Stimulated activated effector memory CD8-positive, alpha-beta T cell treated with anti-CD3 and anti-CD28 coated beads, Interleukin-12 subunit alpha, Interleukin-12 subunit beta, amount 100 ng/mL, for 72 hours (primary cell): ENCODE measurements at regions not wholly inside any gene's neighbourhood (a gene's known extent, or its start where the extent isn't known, plus 50 kb on each side); places are given as distances from the start of the nearest gene placed in this dataset.
A peak's percentile ranks its signal among the peaks of the same experiment; 100 is the strongest.
"Not testable (repeated sequence)": the region's sequence is repeated elsewhere in the genome, so short reads cannot be mapped to it uniquely, and the experiment has no call there.

ENCODE experiments used
- ATAC-seq: fragments of 150-1000 bp; cut with Tn5 transposase; 2 replicates; pipeline ENCODE4 v1.10.0; 2021
- DNase-seq, 2 donors: peaks; one replicate each; pipeline ENCODE4 v3.0.0; 2021 to 2022; ENCODE audit warnings: low spot score in 2 of 2
- H3K27ac Mint-ChIP-seq: one replicate; pipeline ENCODE4 v1.8.0; 2022; ENCODE audit warnings: mild to moderate bottlenecking, mixed read lengths
- H3K36me3 Mint-ChIP-seq: one replicate; pipeline ENCODE4 v1.8.0; 2022; ENCODE audit warnings: mild to moderate bottlenecking, mixed read lengths
- H3K4me1 Mint-ChIP-seq: one replicate; pipeline ENCODE4 v1.8.0; 2022; ENCODE audit warnings: mixed read lengths
- H3K4me3 Mint-ChIP-seq: one replicate; pipeline ENCODE4 v1.8.0; 2022; ENCODE audit warnings: mild to moderate bottlenecking, mixed read lengths
- H3K9me3 Mint-ChIP-seq: one replicate; pipeline ENCODE4 v1.8.0; 2022; ENCODE audit warnings: mixed read lengths

GRCh38 chr11:15672825-15673224 lies 558.1 kb downstream of the INSC start:
- peaks cover 15% of the 10 kb centered on the region for H3K9me3 Mint-ChIP-seq
- H3K4me3 Mint-ChIP-seq: no peak overlapping the region
- DNase-seq (no peak), ATAC-seq (no peak)
- H3K27ac Mint-ChIP-seq: no peak overlapping the region
- H3K36me3 Mint-ChIP-seq: no peaks in the 10 kb centered on the region
- H3K4me1 Mint-ChIP-seq: no peaks in the 10 kb centered on the region

GRCh38 chr11:15673408-15673831 lies 558.7 kb downstream of the INSC start:
- no peak for ATAC-seq
- Mint-ChIP-seq H3K4me1 (no peaks in the 10 kb centered on the region), H3K4me3 (no peak overlapping the region), H3K27ac (no peak overlapping the region), H3K9me3 (peaks cover 16% of the 10 kb centered on the region), H3K36me3 (no peaks in the 10 kb centered on the region)
- DNase-seq: no peak

- H3K36me3 Mint-ChIP-seq: no peaks in the 10 kb centered on the region
- no peaks in the 10 kb centered on the region for H3K4me1 Mint-ChIP-seq
- no peak overlapping the region for H3K4me3 Mint-ChIP-seq
- ATAC-seq (no peak), DNase-seq (no peak)
- no peak overlapping the region for H3K27ac Mint-ChIP-seq
- H3K9me3 Mint-ChIP-seq: peaks cover 22% of the 10 kb centered on the region
Measured at GRCh38 chr11:15674756-15675155, 560.0 kb downstream of the INSC start.

- ATAC-seq: no peak
- Mint-ChIP-seq H3K4me1 (no peaks in the 10 kb centered on the region), H3K4me3 (no peak overlapping the region), H3K36me3 (no peaks in the 10 kb centered on the region), H3K9me3 (peaks cover 18% of the 10 kb centered on the region), H3K27ac (no peak overlapping the region)
- no peak for DNase-seq
Measured at GRCh38 chr11:15675683-15676082, 561.0 kb downstream of the INSC start.

- Mint-ChIP-seq H3K4me1 (no peaks in the 10 kb centered on the region), H3K9me3 (peaks cover 18% of the 10 kb centered on the region), H3K27ac (no peak overlapping the region), H3K4me3 (no peak overlapping the region), H3K36me3 (no peaks in the 10 kb centered on the region)
- no peak for DNase-seq
- no peak for ATAC-seq
Measured at GRCh38 chr11:15677181-15677580, 562.5 kb downstream of the INSC start.

- Mint-ChIP-seq H3K4me1 (no peaks in the 10 kb centered on the region), H3K27ac (no peak overlapping the region), H3K4me3 (no peak overlapping the region), H3K36me3 (no peaks in the 10 kb centered on the region), H3K9me3 (peaks cover 13% of the 10 kb centered on the region)
- ATAC-seq (no peak), DNase-seq (no peak)
Measured at GRCh38 chr11:15683528-15683927, 568.8 kb downstream of the INSC start.

- no peaks in the 10 kb centered on the region for H3K4me1 Mint-ChIP-seq
- no peak for ATAC-seq
- no peaks in the 10 kb centered on the region for H3K36me3 Mint-ChIP-seq
- DNase-seq: peak in 1 of 2 donors; percentile 2
- H3K27ac Mint-ChIP-seq: no peak overlapping the region
- peaks cover 8% of the 10 kb centered on the region for H3K9me3 Mint-ChIP-seq
- no peak overlapping the region for H3K4me3 Mint-ChIP-seq
Measured at GRCh38 chr11:15685306-15685705, 570.6 kb downstream of the INSC start.

- H3K9me3 Mint-ChIP-seq, ATAC-seq, H3K27ac Mint-ChIP-seq, H3K4me1 Mint-ChIP-seq, H3K4me3 Mint-ChIP-seq, H3K36me3 Mint-ChIP-seq: not testable (repeated sequence)
- peak in 1 of 2 donors; percentile 22 for DNase-seq
Measured at GRCh38 chr11:15686259-15686658, 571.5 kb downstream of the INSC start.

GRCh38 chr11:15687342-15687741 lies 572.6 kb downstream of the INSC start:
- Mint-ChIP-seq H3K4me1 (no peaks in the 10 kb centered on the region), H3K9me3 (peaks cover 11% of the 10 kb centered on the region), H3K27ac (no peak overlapping the region), H3K36me3 (no peaks in the 10 kb centered on the region), H3K4me3 (no peak overlapping the region)
- no peak for DNase-seq
- no peak for ATAC-seq

GRCh38 chr11:15688351-15688792 lies 573.6 kb downstream of the INSC start:
- DNase-seq: peak in 1 of 2 donors; percentile 12
- no peak for ATAC-seq
- H3K4me3 Mint-ChIP-seq: no peak overlapping the region
- peaks cover 14% of the 10 kb centered on the region for H3K9me3 Mint-ChIP-seq
- no peaks in the 10 kb centered on the region for H3K4me1 Mint-ChIP-seq
- no peak overlapping the region for H3K27ac Mint-ChIP-seq
- H3K36me3 Mint-ChIP-seq: no peaks in the 10 kb centered on the region

GRCh38 chr11:15690320-15690719 lies 575.6 kb downstream of the INSC start:
- Mint-ChIP-seq H3K4me3 (no peak overlapping the region), H3K36me3 (no peaks in the 10 kb centered on the region), H3K4me1 (no peaks in the 10 kb centered on the region), H3K27ac (no peak overlapping the region), H3K9me3 (peaks cover 9% of the 10 kb centered on the region)
- ATAC-seq: no peak
- DNase-seq: no peak

- Mint-ChIP-seq H3K36me3 (no peaks in the 10 kb centered on the region), H3K4me1 (no peaks in the 10 kb centered on the region), H3K27ac (no peak overlapping the region), H3K4me3 (no peak overlapping the region), H3K9me3 (peaks cover 10% of the 10 kb centered on the region)
- DNase-seq: no peak
- no peak for ATAC-seq
Measured at GRCh38 chr11:15692739-15693138, 578.0 kb downstream of the INSC start.

GRCh38 chr11:15695096-15695721 lies 580.5 kb downstream of the INSC start:
- Mint-ChIP-seq H3K4me1 (no peaks in the 10 kb centered on the region), H3K27ac (no peak overlapping the region), H3K4me3 (no peak overlapping the region), H3K36me3 (no peaks in the 10 kb centered on the region), H3K9me3 (peaks cover 15% of the 10 kb centered on the region)
- no peak for ATAC-seq
- DNase-seq: peak in 1 of 2 donors; percentile 17

- H3K4me3 Mint-ChIP-seq: no peak overlapping the region
- H3K27ac Mint-ChIP-seq: no peak overlapping the region
- peaks cover 15% of the 10 kb centered on the region for H3K9me3 Mint-ChIP-seq
- no peaks in the 10 kb centered on the region for H3K4me1 Mint-ChIP-seq
- no peak for DNase-seq
- no peaks in the 10 kb centered on the region for H3K36me3 Mint-ChIP-seq
- no peak for ATAC-seq
Measured at GRCh38 chr11:15696069-15696468, 581.3 kb downstream of the INSC start.

GRCh38 chr11:15697437-15698236 lies 582.9 kb downstream of the INSC start:
- ATAC-seq (no peak), DNase-seq (peak in 1 of 2 donors; percentile 12)
- no peak overlapping the region for H3K4me3 Mint-ChIP-seq
- H3K36me3 Mint-ChIP-seq: no peaks in the 10 kb centered on the region
- peaks cover 11% of the 10 kb centered on the region for H3K9me3 Mint-ChIP-seq
- no peak overlapping the region for H3K27ac Mint-ChIP-seq
- no peaks in the 10 kb centered on the region for H3K4me1 Mint-ChIP-seq

GRCh38 chr11:15698855-15699254 lies 584.1 kb downstream of the INSC start:
- no peak for DNase-seq
- Mint-ChIP-seq H3K9me3 (peaks cover 9% of the 10 kb centered on the region), H3K4me1 (no peaks in the 10 kb centered on the region)

More at GRCh38 chr11:15698855-15699254, 584.1 kb downstream of the INSC start:
- Mint-ChIP-seq H3K4me3 (no peak overlapping the region), H3K27ac (no peak overlapping the region), H3K36me3 (no peaks in the 10 kb centered on the region)
- no peak for ATAC-seq
